Panc1 (cell line): ENCODE measurements at regions not wholly inside any gene's neighbourhood (a gene's known extent, or its start where the extent isn't known, plus 50 kb on each side); places are given as distances from the start of the nearest gene placed in this dataset.

Source experiments
- ATAC-seq: fragments of 200-7000 bp; cut with Tn5 transposase; 2 replicates; pipeline ENCODE4 v1.9.1; 2020; ENCODE audit warnings: mild to moderate bottlenecking, moderate library complexity
- BruUV-seq: library from RNA; stranded (reverse); fragments of 400-500 nt; replicated peaks from 2 replicates; lab custom pipeline; 2021; lab: Mats Ljungman, UMichigan
- CTCF ChIA-PET: fragments of 300-600 bp; sonication (Branson Sonifier 250); formaldehyde crosslinking; loops from one replicate; lab custom pipeline; 2022; ENCODE audit warnings: antibody characterized with exemption; lab: Charles Lee
- POLR2A ChIA-PET: fragments of 300-600 bp; sonication (Branson Sonifier 250); formaldehyde crosslinking; loops from one replicate; lab custom pipeline; 2022; ENCODE audit warnings: antibody characterized with exemption; lab: Charles Lee
- DNase-seq: peaks from one replicate; pipeline ENCODE4 v3.0.0-alpha.2; 2010; ENCODE audit warnings: low read depth, low spot score
- H3K27ac ChIP-seq: 2 replicates; pipeline ENCODE4 v1.5.1; 2011; ENCODE audit warnings: mild to moderate bottlenecking, low read length, inconsistent platforms
- H3K27me3 ChIP-seq: fragments of 200-500 bp; sonication (Bioruptor generic); 2 replicates; pipeline ENCODE4 v1.6.0; 2014; ENCODE audit warnings: low read length, inconsistent platforms; ENCODE audit not compliant: control insufficient read depth, insufficient read depth
- H3K36me3 ChIP-seq: fragments of 200-500 bp; sonication (Bioruptor generic); 2 replicates; pipeline ENCODE4 v1.5.1; 2014; ENCODE audit warnings: inconsistent platforms, mild to moderate bottlenecking, low read length, moderate library complexity; ENCODE audit not compliant: control insufficient read depth, insufficient read depth
- H3K4me1 ChIP-seq: 2 replicates; pipeline ENCODE4 v1.5.1; 2011; ENCODE audit warnings: inconsistent platforms, mild to moderate bottlenecking, low read length, moderate library complexity; ENCODE audit not compliant: control insufficient read depth, insufficient read depth
- H3K4me3 ChIP-seq, 2 experiments: 2 replicates each; pipeline ENCODE4 v1.5.1; 2011 to 2012; ENCODE audit warnings: low read depth in 2 of 2, low read length in 2 of 2, mild to moderate bottlenecking in 2 of 2, inconsistent platforms in 1 of 2, moderate library complexity in 1 of 2
- H3K9me3 ChIP-seq: fragments of 200-500 bp; sonication (Bioruptor generic); 2 replicates; pipeline ENCODE4 v1.5.1; 2014; ENCODE audit warnings: low read depth, mild to moderate bottlenecking, inconsistent platforms, low read length, moderate library complexity; ENCODE audit not compliant: control insufficient read depth, insufficient read depth
- CTCF ChIP-seq: fragments of 450-650 bp; IDR thresholded peaks from 2 replicates; pipeline ENCODE4 v1.5.1; 2017; ENCODE audit warnings: mild to moderate bottlenecking
- POLR2AphosphoS5 ChIP-seq: IDR thresholded peaks from 2 replicates; pipeline ENCODE4 v1.6.1; 2012; ENCODE audit warnings: mild to moderate bottlenecking, low read depth, low read length, moderate library complexity
- REST ChIP-seq, 2 experiments: IDR thresholded peaks; 2 replicates each; pipeline ENCODE4 v1.6.1; 2011 to 2012; ENCODE audit warnings: low read depth in 2 of 2, control low read depth in 1 of 2, low read length in 1 of 2, mild to moderate bottlenecking in 1 of 2, moderate library complexity in 1 of 2; ENCODE audit not compliant: insufficient read depth in 1 of 2
- SIN3A ChIP-seq: IDR thresholded peaks from 2 replicates; pipeline ENCODE4 v1.6.1; 2012; ENCODE audit warnings: low read depth, mild to moderate bottlenecking, low read length, moderate library complexity, borderline replicate concordance; ENCODE audit not compliant: insufficient read depth
- TCF7L2 ChIP-seq: IDR thresholded peaks from 2 replicates; pipeline ENCODE4 v1.6.1; 2011; ENCODE audit warnings: mild to moderate bottlenecking, low read depth, low read length, inconsistent platforms
- in situ Hi-C: cut with HindIII; loops from 2 replicates; pipeline ENCODE4 v1.10.0; 2016; ENCODE audit warnings: low sequenced_read_pairs, low pct_unique_long_range_greater_than_20kb
- intact Hi-C: fragments of 100-400 bp; cut with micrococcal nuclease; formaldehyde crosslinking; loops from one replicate; pipeline ENCODE4 v1.10.0; 2022; ENCODE audit not compliant: unreplicated experiment

GRCh38 chr10:3235395-3235794 lies 62.8 kb upstream of the PITRM1 start:
- H3K27ac ChIP-seq, result no peak overlapping the region
- H3K4me1 ChIP-seq, result peaks cover 8% of the 10 kb centered on the region
- in situ Hi-C loops, result no loop called here
- DNase-seq (no peak), ATAC-seq (no peak)
- no peaks in the 10 kb centered on the region for H3K36me3 ChIP-seq
- CTCF ChIA-PET, result no interaction called here
- H3K4me3 ChIP-seq, result no peak overlapping the region
- no TSS peak for BruUV-seq
- no peaks in the 10 kb centered on the region for H3K9me3 ChIP-seq
- intact Hi-C loops, result loop anchor here (5.0 kb wide), 1 partner anchor 537 kb away; no protein-coding TSS in a partner anchor
- no peaks in the 10 kb centered on the region for H3K27me3 ChIP-seq
- TF ChIP-seq TCF7L2 (no peak), SIN3A (no peak), CTCF (no peak), POLR2AphosphoS5 (no peak), REST (IDR thresholded peaks at IDR 0.05; ENCODE audit: insufficient read depth in 1 of 2, low read depth in 2 of 2, low read length in 1 of 2) (no peak)
- POLR2A ChIA-PET, result no interaction called here

GRCh38 chr10:3233486-3233990 lies 61.0 kb upstream of the PITRM1 start:
- H3K36me3 ChIP-seq, result no peaks in the 10 kb centered on the region
- TF ChIP-seq SIN3A (no peak), REST (IDR thresholded peaks at IDR 0.05; ENCODE audit: insufficient read depth in 1 of 2, low read depth in 2 of 2, low read length in 1 of 2) (no peak), TCF7L2 (no peak), POLR2AphosphoS5 (no peak), CTCF (no peak)
- ATAC-seq (no peak), DNase-seq (no peak)
- no peaks in the 10 kb centered on the region for H3K9me3 ChIP-seq
- H3K4me1 ChIP-seq, result peaks cover 4% of the 10 kb centered on the region
- ChIA-PET POLR2A (no interaction called here), CTCF (no interaction called here)
- no peaks in the 10 kb centered on the region for H3K27me3 ChIP-seq
- H3K4me3 ChIP-seq, result no peak overlapping the region
- intact Hi-C loops (no loop called here), in situ Hi-C loops (no loop called here)
- BruUV-seq, result no TSS peak
- no peak overlapping the region for H3K27ac ChIP-seq
